HG03442 (cell line): ENCODE measurements at regions not wholly inside any gene's neighbourhood (a gene's known extent, or its start where the extent isn't known, plus 50 kb on each side); places are given as distances from the start of the nearest gene placed in this dataset.

ENCODE experiments used
- ATAC-seq: cut with Tn5 transposase; IDR thresholded peaks from one replicate; pipeline ENCODE4 v1.9.1; 2021; ENCODE audit warnings: mild to moderate bottlenecking, moderate library complexity; ENCODE audit not compliant: unreplicated experiment

GRCh38 chr20:22408521-22409402 lies 175.6 kb downstream of the FOXA2 start:
- no peak for ATAC-seq

DNA sequence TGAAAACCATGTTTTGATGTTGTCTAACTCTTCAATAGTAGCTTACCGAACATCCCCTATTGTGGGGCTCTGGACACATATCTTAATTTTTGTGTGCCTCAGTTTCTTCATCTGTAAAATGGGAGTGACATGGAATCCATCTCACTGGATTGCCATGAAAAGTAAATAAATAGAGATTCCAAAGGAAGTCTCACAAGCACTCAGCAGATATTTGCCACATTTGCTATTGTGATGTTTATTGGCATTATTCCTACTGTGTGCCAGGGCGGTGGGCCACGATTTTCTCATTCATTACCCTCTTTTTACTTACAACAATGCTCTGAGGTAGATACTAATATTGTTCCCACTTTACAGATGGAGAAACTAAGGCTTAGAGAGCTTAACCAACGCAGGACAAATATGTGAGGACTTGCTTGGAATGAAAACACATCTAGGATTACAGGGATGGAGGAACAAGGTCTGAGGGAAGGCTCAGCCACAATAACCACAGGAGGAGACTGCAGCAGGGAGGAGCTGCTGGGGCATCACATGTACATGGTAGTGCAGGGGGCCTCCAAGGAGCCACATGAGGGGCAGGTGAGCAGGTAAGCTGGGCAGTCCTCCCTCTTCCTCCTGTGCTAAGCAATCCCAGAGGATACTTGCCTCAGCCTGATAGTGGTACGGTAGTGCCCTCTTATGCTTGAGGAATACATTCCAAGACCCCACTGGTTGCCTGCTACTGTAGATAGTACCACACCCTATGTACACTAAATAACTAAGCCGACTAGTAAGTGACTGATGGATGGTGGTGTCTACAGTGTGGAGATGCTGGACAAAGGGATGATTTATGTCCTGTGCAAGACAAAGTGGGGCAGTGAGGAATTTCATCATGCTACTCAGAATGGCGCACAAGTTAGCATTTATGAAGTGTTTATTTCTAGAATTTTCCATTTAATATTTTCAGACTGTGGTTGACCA lies 176.9 kb downstream of the FOXA2 start:
- no peak for ATAC-seq

DNA sequence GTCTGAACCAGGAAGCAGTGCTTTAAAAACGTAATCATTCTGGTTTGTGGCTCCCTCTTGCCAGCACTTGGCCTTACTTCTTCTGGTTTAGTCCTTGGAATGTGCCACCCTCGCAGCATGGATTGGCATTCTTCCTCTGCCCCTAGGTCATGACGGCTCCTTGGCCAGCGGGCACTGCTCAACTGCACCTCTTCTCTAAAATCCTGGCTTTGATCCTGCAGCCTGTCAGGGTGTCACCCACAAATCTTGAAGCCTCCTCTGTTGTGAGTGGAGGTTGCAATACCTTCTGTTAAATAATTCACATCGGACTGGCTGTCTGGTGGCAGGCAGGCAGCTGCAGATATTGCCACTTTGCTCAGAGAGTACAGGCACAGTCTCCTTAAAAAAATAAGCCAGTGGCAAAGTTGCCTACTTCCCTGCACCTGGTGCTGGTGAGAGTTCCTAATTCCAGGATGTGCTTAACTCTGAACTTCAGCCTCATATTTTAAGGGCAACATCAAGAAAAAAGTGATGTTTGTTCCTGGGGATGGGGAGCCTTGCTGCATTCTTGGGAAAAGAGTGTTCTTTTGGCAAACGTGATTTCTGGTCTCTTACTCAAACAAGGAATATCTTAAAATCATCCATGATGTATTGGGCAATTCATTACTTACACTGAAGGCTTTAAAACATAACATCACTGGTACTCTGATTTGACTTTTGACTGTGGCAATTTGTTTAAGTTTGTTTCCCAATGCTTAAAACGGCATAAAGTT lies 179.8 kb downstream of the FOXA2 start:
- no peak for ATAC-seq

DNA sequence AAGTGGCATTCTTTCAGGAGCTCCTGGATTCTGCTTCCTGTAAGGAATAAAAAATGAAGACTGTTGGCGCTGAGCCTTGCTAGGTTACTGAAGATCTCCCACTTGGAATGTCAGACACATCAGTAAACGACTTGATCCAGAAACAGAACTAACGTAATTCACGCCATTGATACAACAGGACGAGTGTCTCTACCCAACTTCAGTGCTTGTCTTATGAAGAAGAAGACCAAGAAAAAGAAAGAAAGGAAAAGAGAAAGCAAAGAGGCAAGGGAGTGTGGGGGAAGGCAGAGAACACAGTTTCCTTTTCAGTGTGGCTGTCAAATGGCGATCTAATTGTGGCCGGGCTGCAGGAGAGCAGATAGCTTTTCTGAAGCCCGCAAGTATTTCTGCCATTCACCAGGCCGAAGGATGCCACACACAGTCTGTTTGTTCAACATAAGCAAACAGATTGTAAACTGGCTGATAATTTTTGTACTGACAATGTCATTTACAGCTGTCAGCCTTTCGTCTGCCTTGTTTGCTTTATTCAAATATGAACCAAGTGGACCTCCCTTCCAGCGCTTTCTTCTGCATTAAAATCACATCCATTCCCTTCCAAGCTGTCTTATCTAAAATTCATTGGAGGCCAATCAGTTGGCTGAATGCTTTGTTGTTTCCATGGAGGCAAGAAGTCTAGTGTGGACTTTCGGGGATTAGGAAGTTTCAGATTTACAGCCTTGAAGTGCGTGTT lies 180.6 kb downstream of the FOXA2 start:
- ATAC-seq: no peak

DNA sequence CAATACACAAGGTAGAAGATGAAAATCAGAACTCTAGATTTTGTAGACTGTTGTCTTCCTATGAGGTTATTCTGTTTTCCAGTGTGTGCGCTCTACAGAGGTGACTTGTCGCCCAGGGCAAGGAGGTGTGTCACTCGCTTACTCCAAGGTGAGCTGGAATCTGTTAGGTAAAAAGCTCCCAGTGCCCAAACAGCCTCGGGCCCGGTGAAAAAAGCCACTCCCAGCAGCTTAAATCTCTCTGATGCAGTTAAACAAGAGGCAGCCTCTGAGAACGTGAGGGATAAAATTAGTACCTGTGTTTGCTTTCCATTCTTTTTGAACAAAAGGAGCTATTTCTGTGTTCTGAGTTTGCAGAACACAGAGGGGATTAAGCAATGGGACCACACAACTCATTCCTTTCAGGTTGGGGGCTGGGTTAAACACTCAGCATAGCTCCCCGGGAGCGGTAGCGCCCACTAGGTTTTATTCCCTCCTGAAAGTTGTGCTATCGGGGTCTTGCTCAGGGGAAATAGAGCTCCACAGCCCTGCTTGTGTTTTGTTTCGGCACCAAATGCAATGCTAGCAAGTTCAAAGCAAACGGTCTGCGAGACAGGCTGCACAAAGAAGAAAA lies 181.2 kb downstream of the FOXA2 start:
- no peak for ATAC-seq

- no peak for ATAC-seq
These were observed 181.8 kb downstream of the FOXA2 start for GRCh38 chr20:22402550-22402949.

- ATAC-seq: no peak
These were observed 183.9 kb downstream of the FOXA2 start for GRCh38 chr20:22400440-22400839.

DNA sequence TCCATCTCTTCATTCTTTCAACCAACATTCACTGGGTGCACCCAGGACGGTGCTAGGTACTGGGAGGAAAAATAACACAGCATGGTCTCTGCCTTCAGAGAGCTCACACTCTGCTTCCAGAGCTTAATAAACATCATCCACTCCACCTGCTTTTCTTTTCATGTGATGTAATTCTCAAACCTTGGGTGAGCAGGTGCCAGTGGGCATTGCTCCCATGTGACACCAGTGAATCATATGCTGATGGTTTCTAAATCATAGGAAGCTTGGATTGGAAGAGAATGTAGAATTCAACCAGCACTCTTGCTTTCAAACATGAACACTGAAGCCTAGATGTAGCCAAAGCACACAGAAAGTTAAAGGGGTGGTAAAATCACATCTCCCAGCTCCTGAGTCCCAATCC lies 189.8 kb downstream of the FOXA2 start:
- no peak for ATAC-seq

GRCh38 chr20:22390543-22390903 lies 193.8 kb downstream of the FOXA2 start:
- no peak for ATAC-seq

GRCh38 chr20:22389836-22390542 lies 194.4 kb downstream of the FOXA2 start:
- ATAC-seq: no peak

DNA sequence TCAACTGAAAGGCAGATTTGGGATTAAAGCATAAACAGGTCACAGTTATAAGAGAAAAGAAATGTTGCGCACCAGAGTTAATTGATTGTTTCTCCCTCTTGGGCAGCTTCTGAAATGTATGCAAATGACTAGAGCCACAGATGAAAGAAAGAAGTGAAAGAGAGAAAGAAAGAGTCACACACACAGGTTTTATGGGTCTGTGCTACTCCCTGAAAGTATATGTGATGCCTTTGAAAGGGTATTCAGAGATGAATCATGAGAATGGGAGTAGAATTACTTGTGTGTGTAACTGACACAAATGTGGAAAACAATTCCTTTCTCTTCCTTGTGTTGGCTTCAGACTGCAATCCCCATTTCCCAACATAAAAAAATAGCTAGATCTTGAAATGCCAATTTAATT lies 196.9 kb downstream of the FOXA2 start:
- no peak for ATAC-seq

DNA sequence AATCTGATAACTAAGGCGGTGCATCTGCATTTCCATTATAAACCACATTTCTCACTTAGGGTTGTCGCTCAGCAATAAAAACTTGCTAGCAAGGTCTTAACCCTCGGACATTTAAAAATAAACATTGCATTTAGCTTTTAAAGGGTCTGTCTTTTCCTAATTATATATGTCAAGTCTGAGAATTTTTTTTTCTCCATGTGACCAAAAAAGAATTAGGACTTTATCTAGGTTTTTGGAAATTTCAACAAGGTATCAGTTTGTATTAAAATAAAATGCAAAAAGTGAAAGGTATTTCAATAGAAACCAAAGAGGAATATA lies 198.1 kb downstream of the FOXA2 start:
- no peak for ATAC-seq

DNA sequence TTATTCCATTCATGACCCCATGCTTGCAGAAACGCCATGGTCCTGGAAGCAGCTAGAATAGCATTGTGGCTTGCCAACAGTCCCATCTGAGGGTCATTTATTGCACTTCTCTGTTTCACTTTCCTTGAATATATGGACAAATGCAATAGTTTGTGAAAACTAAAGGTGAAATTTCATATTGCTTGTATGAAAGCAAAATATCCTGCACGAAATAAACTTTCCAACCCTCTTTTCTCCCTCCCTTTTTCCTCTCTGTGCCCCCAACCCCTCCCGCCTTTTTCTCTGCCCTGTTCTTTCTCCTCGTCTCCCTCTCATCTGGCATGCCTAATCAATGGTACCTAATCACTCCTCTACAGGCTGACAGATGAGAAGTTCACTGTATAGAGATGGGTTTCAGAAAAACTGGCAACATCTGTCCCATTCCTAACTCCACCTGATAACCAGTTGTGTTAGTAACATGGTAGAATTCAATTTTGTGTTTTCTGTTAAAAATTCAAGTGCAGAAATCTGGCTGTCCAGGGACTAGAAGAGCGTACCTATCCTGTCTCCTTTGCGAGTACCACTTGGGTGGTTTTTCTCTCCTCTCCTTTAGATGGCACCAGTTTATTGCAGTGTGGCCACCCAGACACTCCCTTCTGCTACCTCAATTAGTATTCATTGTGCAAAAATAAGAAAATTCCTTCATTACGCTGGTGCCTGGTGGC lies 198.6 kb downstream of the FOXA2 start:
- ATAC-seq: no peak

DNA sequence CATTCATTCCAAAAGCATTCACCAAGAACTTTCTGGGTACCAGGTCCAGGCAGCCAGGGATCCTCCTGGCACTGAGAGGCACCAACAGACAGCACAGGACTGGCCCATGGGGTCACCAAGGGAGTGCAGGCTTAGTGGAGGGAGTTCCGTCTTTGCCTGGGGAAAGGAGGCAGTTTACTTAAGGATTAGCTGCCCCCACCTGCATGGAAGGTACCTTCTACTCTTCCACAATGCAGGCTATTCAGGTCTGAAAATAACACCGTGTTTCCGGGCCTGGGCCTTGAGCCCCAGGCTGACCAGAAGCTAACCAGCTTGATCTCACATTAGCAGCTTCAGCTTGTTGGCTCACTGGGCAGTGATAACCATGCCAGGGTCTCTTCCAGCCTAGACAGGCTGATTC lies 199.4 kb downstream of the FOXA2 start:
- ATAC-seq: no peak

GRCh38 chr20:22383156-22383555 lies 201.2 kb downstream of the FOXA2 start:
- no peak for ATAC-seq

- ATAC-seq: no peak
These were observed 201.6 kb downstream of the FOXA2 start for GRCh38 chr20:22382742-22383141.

GRCh38 chr20:22381812-22382416 lies 202.5 kb downstream of the FOXA2 start:
- ATAC-seq: no peak

DNA sequence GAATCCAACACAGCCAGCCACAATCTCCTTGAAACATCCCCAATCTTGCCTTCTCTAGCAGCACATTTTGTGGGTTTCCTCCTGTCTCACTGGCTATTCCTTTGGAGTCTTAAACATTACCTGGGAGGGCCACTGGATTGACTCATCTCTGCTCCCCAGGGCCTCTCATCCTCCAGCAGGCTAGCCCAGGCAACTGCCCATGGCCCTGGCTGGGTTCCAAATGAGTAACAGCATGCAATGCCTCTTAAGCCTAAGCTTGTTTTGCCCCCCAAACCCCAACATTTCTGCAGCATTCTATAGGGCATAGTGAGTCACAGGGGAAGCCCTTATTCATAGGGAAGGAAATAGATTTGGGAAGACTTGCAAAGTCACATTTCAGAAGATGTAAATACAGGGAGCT lies 204.9 kb downstream of the FOXA2 start:
- ATAC-seq: no peak
